ENCODE measurements at regions not wholly inside any gene's neighbourhood (a gene's known extent, or its start where the extent isn't known, plus 50 kb on each side); places are given as distances from the start of the nearest gene placed in this dataset.

- H3K4me3 ChIP-seq (ENCODE audit: low read length): no peak overlapping the region
- no peak overlapping the region for H3K9ac ChIP-seq (ENCODE audit: low read depth, low read length)
Measured at GRCh38 chr4:31125496-31125895, 405.3 kb downstream of the PCDH7 start.

DNA sequence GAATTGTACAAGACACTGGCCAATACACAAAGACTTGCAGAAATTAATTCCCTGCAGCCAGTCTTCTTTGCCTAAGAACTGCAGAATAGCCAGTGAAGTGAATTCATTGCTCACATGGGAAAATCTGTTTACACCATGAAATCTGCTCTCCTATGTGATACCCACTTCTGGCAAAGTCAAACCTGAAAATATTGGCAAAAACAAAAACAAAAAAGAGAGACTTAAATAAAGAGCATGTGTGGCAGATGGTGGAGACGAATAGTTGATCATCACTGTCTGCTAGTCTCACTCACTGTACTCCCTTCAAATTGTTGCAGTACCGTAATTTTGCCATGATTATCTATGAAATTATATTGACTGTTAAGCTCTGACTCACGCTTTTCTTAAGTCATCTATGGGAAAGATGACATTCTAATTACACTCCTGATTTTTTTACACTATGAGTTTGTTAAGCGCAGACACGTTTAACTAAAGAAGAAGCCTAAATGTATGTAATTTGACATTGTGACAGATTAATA is 406.8 kb downstream of the PCDH7 start:
- Histone ChIP-seq H3K27me3 (ENCODE audit: control insufficient read depth, insufficient read depth, low read length) (no peaks in the 10 kb centered on the region), H3K4me1 (ENCODE audit: control insufficient read depth, insufficient read depth, low read length) (no peaks in the 10 kb centered on the region), H3K36me3 (ENCODE audit: insufficient read depth, low read length) (no peaks in the 10 kb centered on the region), H3K9me3 (replicated peaks; ENCODE audit: low read length) (no peaks in the 10 kb centered on the region), H3K9ac (ENCODE audit: low read depth, low read length) (no peak overlapping the region), H3K4me2 (ENCODE audit: low read length) (no peak overlapping the region), H3K4me3 (ENCODE audit: low read length) (no peak overlapping the region)

More at GRCh38 chr4:31125496-31125895, 405.3 kb downstream of the PCDH7 start:
- H3K4me2 ChIP-seq (ENCODE audit: low read length): no peak overlapping the region
- H3K9me3 ChIP-seq (replicated peaks; ENCODE audit: low read length): no peaks in the 10 kb centered on the region
- H3K27me3 ChIP-seq (ENCODE audit: control insufficient read depth, insufficient read depth, low read length): no peaks in the 10 kb centered on the region
- no peaks in the 10 kb centered on the region for H3K4me1 ChIP-seq (ENCODE audit: control insufficient read depth, insufficient read depth, low read length)
- H3K36me3 ChIP-seq (ENCODE audit: insufficient read depth, low read length): no peaks in the 10 kb centered on the region

DNA sequence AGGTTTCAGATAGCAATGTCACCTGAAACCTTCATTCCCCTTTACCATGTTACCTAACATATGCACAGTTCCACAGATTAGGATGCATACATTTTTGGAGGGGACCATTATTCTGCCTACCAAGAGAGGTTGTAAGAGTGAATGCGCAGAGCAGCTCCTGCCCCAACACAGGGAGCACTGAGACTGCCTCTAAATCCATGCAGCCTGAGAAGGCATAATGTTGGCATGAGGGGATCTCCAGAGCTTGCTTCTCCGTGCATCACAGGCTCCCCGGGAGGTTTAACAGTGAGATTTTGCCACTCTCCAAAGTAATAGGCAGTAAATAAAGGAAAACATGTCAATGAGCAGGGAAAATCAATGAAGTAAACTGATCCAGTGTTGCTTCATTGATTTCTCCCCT is 410.8 kb downstream of the PCDH7 start:
- no peak overlapping the region for H3K4me2 ChIP-seq (ENCODE audit: low read length)
- H3K4me1 ChIP-seq (ENCODE audit: control insufficient read depth, insufficient read depth, low read length): no peaks in the 10 kb centered on the region
- no peaks in the 10 kb centered on the region for H3K36me3 ChIP-seq (ENCODE audit: insufficient read depth, low read length)
- no peak overlapping the region for H3K9ac ChIP-seq (ENCODE audit: low read depth, low read length)
- H3K27me3 ChIP-seq (ENCODE audit: control insufficient read depth, insufficient read depth, low read length): no peaks in the 10 kb centered on the region
- no peak overlapping the region for H3K4me3 ChIP-seq (ENCODE audit: low read length)
- no peaks in the 10 kb centered on the region for H3K9me3 ChIP-seq (replicated peaks; ENCODE audit: low read length)

DNA sequence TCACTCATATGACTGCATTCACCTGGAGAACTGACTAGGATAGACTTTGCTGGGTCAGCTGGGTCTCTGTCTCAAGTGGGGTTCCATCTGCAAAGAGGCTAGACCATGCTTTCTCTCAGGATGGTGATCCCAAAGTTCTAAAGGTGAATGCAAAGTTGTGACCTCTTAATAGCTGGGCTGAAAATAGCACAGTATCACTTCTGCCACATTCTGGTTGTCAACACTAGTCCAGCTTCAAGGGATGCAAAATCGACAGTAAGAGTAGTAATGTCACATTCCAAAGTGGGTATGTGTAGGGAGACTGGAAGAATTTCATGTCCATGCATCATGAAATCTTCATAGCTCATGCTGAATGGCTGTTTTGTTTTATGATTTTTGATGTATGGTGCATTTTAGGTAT is 414.6 kb downstream of the PCDH7 start:
- H3K4me3 ChIP-seq (ENCODE audit: low read length): no peak overlapping the region
- H3K4me2 ChIP-seq (ENCODE audit: low read length): no peak overlapping the region
- H3K27me3 ChIP-seq (ENCODE audit: control insufficient read depth, insufficient read depth, low read length): no peaks in the 10 kb centered on the region
- no peaks in the 10 kb centered on the region for H3K9me3 ChIP-seq (replicated peaks; ENCODE audit: low read length)
- H3K36me3 ChIP-seq (ENCODE audit: insufficient read depth, low read length): no peaks in the 10 kb centered on the region
- H3K9ac ChIP-seq (ENCODE audit: low read depth, low read length): no peak overlapping the region
- no peaks in the 10 kb centered on the region for H3K4me1 ChIP-seq (ENCODE audit: control insufficient read depth, insufficient read depth, low read length)

DNA sequence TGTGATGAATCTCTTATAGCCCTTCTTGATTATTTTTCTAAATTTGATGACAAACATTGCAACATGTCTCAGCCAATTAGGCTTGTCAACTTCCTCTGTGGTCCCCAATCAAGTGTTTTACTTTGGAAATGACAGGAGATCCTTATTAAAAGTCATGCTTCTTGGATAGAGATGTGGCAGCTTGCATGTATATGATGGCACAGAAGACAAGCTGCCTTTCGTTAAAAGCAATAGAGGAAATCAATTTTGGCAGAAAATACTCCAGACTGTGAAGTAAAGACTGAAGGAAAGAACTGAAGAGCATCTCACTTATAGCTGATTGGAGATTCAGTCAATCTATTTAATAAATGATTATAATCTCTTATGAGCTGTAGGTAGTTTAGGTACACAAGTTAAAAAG is 419.6 kb downstream of the PCDH7 start:
- Histone ChIP-seq H3K27me3 (ENCODE audit: control insufficient read depth, insufficient read depth, low read length) (no peaks in the 10 kb centered on the region), H3K9me3 (replicated peaks; ENCODE audit: low read length) (no peaks in the 10 kb centered on the region), H3K4me1 (ENCODE audit: control insufficient read depth, insufficient read depth, low read length) (no peaks in the 10 kb centered on the region), H3K4me3 (ENCODE audit: low read length) (no peak overlapping the region), H3K36me3 (ENCODE audit: insufficient read depth, low read length) (no peaks in the 10 kb centered on the region), H3K9ac (ENCODE audit: low read depth, low read length) (no peak overlapping the region), H3K4me2 (ENCODE audit: low read length) (no peak overlapping the region)

DNA sequence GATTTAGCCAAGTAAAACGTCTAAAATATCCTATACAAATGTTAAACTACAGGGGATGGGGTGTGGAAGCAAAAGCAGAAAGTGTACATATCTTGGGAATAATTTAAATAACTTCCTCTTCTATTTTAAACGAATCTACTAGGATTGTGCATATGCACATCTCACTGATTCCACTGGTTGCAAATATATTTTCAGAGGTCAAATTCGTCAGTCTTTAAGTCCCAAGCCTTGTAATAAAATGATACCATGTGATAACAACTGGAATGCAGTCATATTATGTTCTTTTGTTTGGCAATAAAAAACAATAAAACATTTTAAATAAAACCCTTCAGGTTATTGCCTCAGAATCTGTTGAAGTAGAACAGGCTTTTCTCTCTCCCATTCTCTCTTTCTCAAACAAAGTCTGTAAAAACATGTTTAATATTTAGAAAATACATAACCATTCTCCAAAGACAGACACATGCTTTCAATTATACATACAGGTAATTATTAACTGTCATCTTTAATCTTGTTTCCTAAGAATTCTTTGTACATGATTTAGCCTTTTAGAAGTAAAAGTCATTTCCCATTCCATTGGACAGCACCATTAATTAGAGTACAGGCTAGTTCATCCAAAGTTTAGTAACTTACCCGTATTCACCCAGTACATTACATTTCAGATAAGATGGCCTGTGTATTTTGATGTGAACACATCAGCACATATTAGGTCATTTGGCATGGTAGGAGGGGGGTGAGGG is 421.1 kb downstream of the PCDH7 start:
- Histone ChIP-seq H3K9me3 (replicated peaks; ENCODE audit: low read length) (no peaks in the 10 kb centered on the region), H3K27me3 (ENCODE audit: control insufficient read depth, insufficient read depth, low read length) (no peaks in the 10 kb centered on the region), H3K4me1 (ENCODE audit: control insufficient read depth, insufficient read depth, low read length) (no peaks in the 10 kb centered on the region), H3K4me2 (ENCODE audit: low read length) (no peak overlapping the region), H3K9ac (ENCODE audit: low read depth, low read length) (no peak overlapping the region), H3K36me3 (ENCODE audit: insufficient read depth, low read length) (no peaks in the 10 kb centered on the region), H3K4me3 (ENCODE audit: low read length) (no peak overlapping the region)

DNA sequence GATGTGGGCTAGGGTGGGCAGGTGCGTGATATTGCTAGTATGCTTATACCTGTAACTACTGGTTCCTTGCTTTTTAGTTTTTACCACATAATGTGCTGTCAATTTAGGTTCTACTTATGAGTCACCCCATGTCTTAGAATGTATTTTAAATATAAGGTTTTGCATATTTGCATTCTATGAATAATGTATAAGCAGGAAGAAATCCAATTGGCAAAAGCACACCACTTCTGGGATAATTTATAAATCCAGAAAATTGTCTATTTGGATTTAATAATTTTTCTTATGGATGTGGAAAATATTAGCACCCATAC is 421.6 kb downstream of the PCDH7 start:
- Histone ChIP-seq H3K36me3 (ENCODE audit: insufficient read depth, low read length) (no peaks in the 10 kb centered on the region), H3K4me2 (ENCODE audit: low read length) (no peak overlapping the region), H3K4me1 (ENCODE audit: control insufficient read depth, insufficient read depth, low read length) (no peaks in the 10 kb centered on the region), H3K9ac (ENCODE audit: low read depth, low read length) (no peak overlapping the region), H3K9me3 (replicated peaks; ENCODE audit: low read length) (no peaks in the 10 kb centered on the region), H3K27me3 (ENCODE audit: control insufficient read depth, insufficient read depth, low read length) (no peaks in the 10 kb centered on the region), H3K4me3 (ENCODE audit: low read length) (no peak overlapping the region)

- Histone ChIP-seq H3K4me2 (ENCODE audit: low read length) (no peak overlapping the region), H3K4me1 (ENCODE audit: control insufficient read depth, insufficient read depth, low read length) (no peaks in the 10 kb centered on the region), H3K27me3 (ENCODE audit: control insufficient read depth, insufficient read depth, low read length) (no peaks in the 10 kb centered on the region), H3K9me3 (replicated peaks; ENCODE audit: low read length) (no peaks in the 10 kb centered on the region), H3K36me3 (ENCODE audit: insufficient read depth, low read length) (no peaks in the 10 kb centered on the region), H3K9ac (ENCODE audit: low read depth, low read length) (no peak overlapping the region), H3K4me3 (ENCODE audit: low read length) (no peak overlapping the region)
Measured at GRCh38 chr4:31146366-31146765, 426.2 kb downstream of the PCDH7 start.

DNA sequence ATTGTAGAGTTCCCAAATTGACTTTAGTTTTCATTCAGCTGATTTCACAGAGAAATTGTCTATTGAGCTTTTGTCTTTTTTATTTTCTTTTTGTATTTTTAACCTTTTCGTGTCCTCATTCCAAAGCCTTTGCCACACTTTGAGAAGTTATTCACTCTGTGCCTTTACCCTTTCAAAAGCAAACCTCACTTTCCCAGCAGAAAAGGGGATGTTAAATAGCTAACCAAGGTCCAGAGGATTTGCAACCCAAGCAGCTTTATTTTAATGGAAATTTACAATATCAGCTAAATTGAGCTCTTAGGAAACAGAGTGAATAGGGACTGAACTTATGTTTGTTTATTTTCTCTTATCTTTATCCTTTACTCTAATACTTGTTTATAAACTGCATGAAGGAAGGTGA is 428.8 kb downstream of the PCDH7 start:
- Histone ChIP-seq H3K4me3 (ENCODE audit: low read length) (no peak overlapping the region), H3K4me1 (ENCODE audit: control insufficient read depth, insufficient read depth, low read length) (no peaks in the 10 kb centered on the region), H3K36me3 (ENCODE audit: insufficient read depth, low read length) (no peaks in the 10 kb centered on the region), H3K9ac (ENCODE audit: low read depth, low read length) (no peak overlapping the region), H3K4me2 (ENCODE audit: low read length) (no peak overlapping the region), H3K27me3 (ENCODE audit: control insufficient read depth, insufficient read depth, low read length) (no peaks in the 10 kb centered on the region), H3K9me3 (replicated peaks; ENCODE audit: low read length) (no peaks in the 10 kb centered on the region)

DNA sequence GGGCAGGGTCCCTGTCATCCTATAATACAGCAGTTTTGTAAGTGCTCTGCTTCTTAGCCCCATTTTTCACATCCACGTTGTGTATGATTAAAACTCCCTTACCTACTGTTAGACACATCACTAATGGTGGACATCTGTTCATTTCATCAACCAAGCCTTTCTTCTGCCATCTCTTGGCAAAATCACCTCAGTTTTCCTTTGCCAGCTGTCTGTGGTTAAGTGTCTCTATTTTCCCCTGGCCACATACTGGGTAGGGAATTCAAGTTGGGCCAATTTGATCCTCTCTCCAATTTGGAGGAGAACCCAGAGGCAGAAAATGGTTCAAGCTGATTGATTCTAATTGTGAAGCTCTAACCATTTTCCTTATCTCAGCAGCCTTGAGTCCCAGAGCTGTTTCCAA is 436.1 kb downstream of the PCDH7 start:
- Histone ChIP-seq H3K4me3 (ENCODE audit: low read length) (no peak overlapping the region), H3K9me3 (replicated peaks; ENCODE audit: low read length) (no peaks in the 10 kb centered on the region), H3K4me2 (ENCODE audit: low read length) (no peak overlapping the region), H3K9ac (ENCODE audit: low read depth, low read length) (no peak overlapping the region), H3K27me3 (ENCODE audit: control insufficient read depth, insufficient read depth, low read length) (no peaks in the 10 kb centered on the region), H3K4me1 (ENCODE audit: control insufficient read depth, insufficient read depth, low read length) (no peaks in the 10 kb centered on the region), H3K36me3 (ENCODE audit: insufficient read depth, low read length) (no peaks in the 10 kb centered on the region)

DNA sequence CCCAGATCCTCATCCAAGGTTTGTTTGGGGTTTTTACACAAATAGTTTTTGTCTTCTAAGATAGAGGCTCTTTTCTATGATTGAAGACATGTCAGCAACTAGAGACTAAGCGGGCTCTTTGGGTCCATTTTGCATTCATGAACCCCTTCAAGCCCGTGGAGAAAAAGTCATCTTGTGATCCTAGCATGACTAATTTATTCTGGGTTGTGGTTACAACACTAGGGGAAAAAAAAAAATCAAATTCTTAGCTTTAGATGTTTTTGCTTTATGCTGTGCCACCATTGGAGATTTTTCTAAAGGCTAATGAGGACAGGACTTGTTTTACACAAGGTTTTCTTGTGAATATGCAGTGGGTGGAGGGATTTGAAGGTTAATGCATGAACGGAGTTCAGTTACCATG is 440.0 kb downstream of the PCDH7 start:
- H3K4me3 ChIP-seq (ENCODE audit: low read length): no peak overlapping the region
- H3K36me3 ChIP-seq (ENCODE audit: insufficient read depth, low read length): no peaks in the 10 kb centered on the region
- H3K27me3 ChIP-seq (ENCODE audit: control insufficient read depth, insufficient read depth, low read length): no peaks in the 10 kb centered on the region
- no peaks in the 10 kb centered on the region for H3K9me3 ChIP-seq (replicated peaks; ENCODE audit: low read length)
- H3K4me2 ChIP-seq (ENCODE audit: low read length): no peak overlapping the region
- no peaks in the 10 kb centered on the region for H3K4me1 ChIP-seq (ENCODE audit: control insufficient read depth, insufficient read depth, low read length)
- H3K9ac ChIP-seq (ENCODE audit: low read depth, low read length): no peak overlapping the region

GRCh38 chr4:31169846-31170245 is 449.7 kb downstream of the PCDH7 start:
- H3K4me2 ChIP-seq (ENCODE audit: low read length): no peak overlapping the region

More at GRCh38 chr4:31169846-31170245, 449.7 kb downstream of the PCDH7 start:
- Histone ChIP-seq H3K36me3 (ENCODE audit: insufficient read depth, low read length) (no peaks in the 10 kb centered on the region), H3K27me3 (ENCODE audit: control insufficient read depth, insufficient read depth, low read length) (no peaks in the 10 kb centered on the region), H3K4me1 (ENCODE audit: control insufficient read depth, insufficient read depth, low read length) (no peaks in the 10 kb centered on the region), H3K4me3 (ENCODE audit: low read length) (no peak overlapping the region), H3K9me3 (replicated peaks; ENCODE audit: low read length) (no peaks in the 10 kb centered on the region), H3K9ac (ENCODE audit: low read depth, low read length) (no peak overlapping the region)
